Adrenal gland (tissue), 9 donors: ENCODE measurements at regions not wholly inside any gene's neighbourhood (a gene's known extent, or its start where the extent isn't known, plus 50 kb on each side); places are given as distances from the start of the nearest gene placed in this dataset.

ENCODE experiments used
- DNase-seq, 7 donors: peaks; one replicate each; pipeline ENCODE4 v3.0.0-alpha.2; 2019 to 2020
- H3K27ac ChIP-seq, 5 donors: fragments of 200-600 bp; sonication (generic) in 4 of 5; 1 replicate in 3 of 5; 2 replicates in 2 of 5; pipeline versions ENCODE4 v1.5.1 to v1.8.0; 2016 to 2020; ENCODE audit warnings: mild to moderate bottlenecking in 1 of 5
- H3K27me3 ChIP-seq: fragments of 200-600 bp; 2 replicates; pipeline ENCODE4 v1.8.0; 2021
- H3K36me3 ChIP-seq, 2 donors: fragments of 200-600 bp; replicated peaks in 1 of 2; 1 replicate in 1 of 2; 2 replicates in 1 of 2; pipeline versions ENCODE4 v1.5.1 to v1.8.0; 2018 to 2022
- H3K4me1 ChIP-seq, 2 donors: fragments of 200-600 bp; replicated peaks in 1 of 2; 1 replicate in 1 of 2; 2 replicates in 1 of 2; pipeline versions ENCODE4 v1.5.1 to v1.8.0; 2018 to 2021
- H3K4me3 ChIP-seq, 4 donors: fragments of 200-600 bp; sonication (generic) in 3 of 4; one replicate each; pipeline ENCODE4 v1.5.1; 2016 to 2018
- H3K9me3 ChIP-seq, 3 donors: fragments of 200-600 bp; sonication (generic) in 1 of 3; replicated peaks in 1 of 3; 1 replicate in 2 of 3; 2 replicates in 1 of 3; pipeline versions ENCODE4 v1.5.1 to v1.8.0; 2016 to 2021
- POLR2A ChIP-seq, 2 donors: fragments of 450-650 bp; IDR thresholded peaks; one replicate each; pipeline ENCODE4 v1.6.1; 2017; ENCODE audit warnings: antibody characterized with exemption in 2 of 2, mild to moderate bottlenecking in 2 of 2, moderate library complexity in 1 of 2
- WGBS, 4 donors: extraction: QIAGEN DNeasy Blood & Tissue Kit in 2 of 4; methylation state at CpG; one replicate each; pipeline versions ENCODE4 v1.1.5 to v1.1.7; 2013 to 2017; 5-methylcytosine and 5-hydroxymethylcytosine counted together
- intact Hi-C, 2 donors: fragments of 100-400 bp; cut with DNase I; formaldehyde crosslinking; loops; one replicate each; pipeline versions ENCODE4 v1.14.1 to v1.15.0; 2022 to 2023
- TF ChIP-seq, protein P1 (sequence below), 6 experiments: fragments of 450-650 bp in 4 of 6; fragments of 200-600 bp in 2 of 6; sonication (generic) in 1 of 6; IDR thresholded peaks; 1 replicate in 5 of 6; 2 replicates in 1 of 6; pipeline versions ENCODE4 v1.5.1 to v1.8.0; 2016 to 2021; ENCODE audit warnings: antibody characterized with exemption in 6 of 6, mild to moderate bottlenecking in 2 of 6, moderate library complexity in 1 of 6
- donor health status: healthy with polysubstance abuse.
- donor health status: Bipolar disorder and iron deficiency.
- donor health status: DM: yes; HTN: yes; CAD: no.
- donor health status: DM: no; HTN: no; CAD: no.
- donor health status: DM: no; HTN: no; CAD: no.

DNA sequence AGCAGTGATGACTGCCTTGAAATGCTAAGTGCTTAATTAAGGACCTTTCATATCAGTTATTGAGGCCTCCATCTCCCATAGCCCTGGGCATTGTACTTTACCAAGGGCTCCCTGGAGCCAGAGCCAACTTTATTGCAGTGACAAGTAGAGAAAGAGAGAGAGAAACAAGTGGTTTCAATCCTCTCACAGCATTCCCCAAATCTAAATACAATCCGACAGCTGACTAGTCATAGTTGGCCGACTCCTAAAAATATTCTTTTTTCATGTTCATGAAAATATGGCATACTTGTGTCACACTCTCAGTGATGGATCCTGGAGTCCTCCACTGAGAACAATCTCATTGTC lies 127.0 kb upstream of the TFAP2D start:
- H3K4me3 ChIP-seq, result no peak overlapping the region
- intact Hi-C loops, result no loop called here
- H3K36me3 ChIP-seq, result no peaks in the 10 kb centered on the region
- no peaks in the 10 kb centered on the region for H3K9me3 ChIP-seq
- H3K4me1 ChIP-seq, result no peaks in the 10 kb centered on the region
- WGBS, 4 donors, result 81 to 97% (median 92%) methylated on average over 2 of the region's 2 CpGs
- H3K27me3 ChIP-seq, result no peaks in the 10 kb centered on the region
- DNase-seq, result no peak
- TF ChIP-seq, protein P1, sequence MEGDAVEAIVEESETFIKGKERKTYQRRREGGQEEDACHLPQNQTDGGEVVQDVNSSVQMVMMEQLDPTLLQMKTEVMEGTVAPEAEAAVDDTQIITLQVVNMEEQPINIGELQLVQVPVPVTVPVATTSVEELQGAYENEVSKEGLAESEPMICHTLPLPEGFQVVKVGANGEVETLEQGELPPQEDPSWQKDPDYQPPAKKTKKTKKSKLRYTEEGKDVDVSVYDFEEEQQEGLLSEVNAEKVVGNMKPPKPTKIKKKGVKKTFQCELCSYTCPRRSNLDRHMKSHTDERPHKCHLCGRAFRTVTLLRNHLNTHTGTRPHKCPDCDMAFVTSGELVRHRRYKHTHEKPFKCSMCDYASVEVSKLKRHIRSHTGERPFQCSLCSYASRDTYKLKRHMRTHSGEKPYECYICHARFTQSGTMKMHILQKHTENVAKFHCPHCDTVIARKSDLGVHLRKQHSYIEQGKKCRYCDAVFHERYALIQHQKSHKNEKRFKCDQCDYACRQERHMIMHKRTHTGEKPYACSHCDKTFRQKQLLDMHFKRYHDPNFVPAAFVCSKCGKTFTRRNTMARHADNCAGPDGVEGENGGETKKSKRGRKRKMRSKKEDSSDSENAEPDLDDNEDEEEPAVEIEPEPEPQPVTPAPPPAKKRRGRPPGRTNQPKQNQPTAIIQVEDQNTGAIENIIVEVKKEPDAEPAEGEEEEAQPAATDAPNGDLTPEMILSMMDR (IDR thresholded peaks at IDR 0.05), result no peak
- no peak for TF ChIP-seq POLR2A (IDR thresholded peaks at IDR 0.05)
- H3K27ac ChIP-seq, result no peak overlapping the region

DNA sequence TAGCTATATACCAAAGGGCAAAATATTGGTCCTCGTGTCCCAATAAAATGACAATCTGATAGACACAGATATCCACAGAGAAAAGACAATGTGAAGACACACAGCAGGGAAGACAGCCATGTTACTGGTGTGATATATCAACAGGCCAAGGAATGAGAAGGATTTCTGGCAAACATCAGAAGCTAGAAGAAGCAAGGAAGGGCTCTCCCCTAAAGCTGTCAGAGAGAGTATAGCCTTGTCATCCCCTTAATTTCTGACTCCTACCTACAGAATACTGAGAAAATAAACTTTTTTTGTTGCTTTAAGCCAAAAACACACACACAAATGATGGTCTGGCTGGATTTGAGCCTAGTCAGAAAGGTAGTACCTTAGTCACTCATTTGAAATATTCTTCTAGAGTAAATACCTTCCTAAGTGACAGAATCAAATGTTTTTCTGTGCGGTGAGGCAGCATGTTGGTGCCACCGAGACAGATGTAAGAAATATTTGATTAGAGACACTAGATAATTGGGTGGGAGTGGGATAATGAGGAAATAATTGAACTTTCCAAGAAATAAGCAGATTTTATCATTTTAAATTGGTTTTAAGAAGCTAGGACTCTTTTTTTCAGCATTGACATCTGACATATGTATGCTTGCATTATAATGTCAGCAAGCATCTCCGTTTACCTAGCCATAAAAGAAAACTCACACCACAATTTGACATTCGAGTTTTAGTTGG lies 123.4 kb upstream of the TFAP2D start:
- 68 to 76% (median 72%) methylated on average over 5 of the region's 5 CpGs for WGBS, 4 donors
- Histone ChIP-seq H3K4me3 (no peak overlapping the region), H3K9me3 (no peaks in the 10 kb centered on the region), H3K4me1 (no peaks in the 10 kb centered on the region), H3K27ac (no peak overlapping the region), H3K36me3 (no peaks in the 10 kb centered on the region), H3K27me3 (no peaks in the 10 kb centered on the region)
- DNase-seq, result no peak
- no peak for TF ChIP-seq POLR2A (IDR thresholded peaks at IDR 0.05)
- TF ChIP-seq, protein P1 (IDR thresholded peaks at IDR 0.05), result no peak
- intact Hi-C loops, result no loop called here

DNA sequence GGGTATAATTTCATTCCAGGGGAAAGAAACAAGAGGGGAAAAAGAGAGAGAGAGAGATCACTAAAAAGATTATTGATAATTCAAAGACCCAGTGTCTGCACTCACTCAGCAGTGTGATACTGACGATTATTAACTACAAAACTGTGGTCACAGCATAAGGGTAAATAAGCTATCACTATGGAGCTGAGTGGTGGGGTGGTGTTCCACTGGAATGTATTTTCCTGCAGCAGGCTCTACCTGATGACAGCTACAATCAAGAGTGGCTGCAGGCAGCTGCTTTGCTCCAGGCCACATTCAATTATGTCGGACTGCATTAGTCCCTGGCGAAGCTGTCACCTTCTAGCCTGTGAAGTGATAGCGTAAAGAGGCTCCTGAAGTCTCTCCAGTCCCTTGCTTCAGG lies 122.2 kb upstream of the TFAP2D start:
- intact Hi-C loops, result no loop called here
- Histone ChIP-seq H3K27ac (no peak overlapping the region), H3K4me1 (no peaks in the 10 kb centered on the region), H3K9me3 (no peaks in the 10 kb centered on the region), H3K27me3 (no peaks in the 10 kb centered on the region), H3K36me3 (no peaks in the 10 kb centered on the region), H3K4me3 (no peak overlapping the region)
- DNase-seq, result no peak
- WGBS, 4 donors, result 74 to 86% (median 78%) methylated on average over 4 of the region's 4 CpGs
- TF ChIP-seq, protein P1 (IDR thresholded peaks at IDR 0.05), result no peak
- TF ChIP-seq POLR2A (IDR thresholded peaks at IDR 0.05), result no peak

DNA sequence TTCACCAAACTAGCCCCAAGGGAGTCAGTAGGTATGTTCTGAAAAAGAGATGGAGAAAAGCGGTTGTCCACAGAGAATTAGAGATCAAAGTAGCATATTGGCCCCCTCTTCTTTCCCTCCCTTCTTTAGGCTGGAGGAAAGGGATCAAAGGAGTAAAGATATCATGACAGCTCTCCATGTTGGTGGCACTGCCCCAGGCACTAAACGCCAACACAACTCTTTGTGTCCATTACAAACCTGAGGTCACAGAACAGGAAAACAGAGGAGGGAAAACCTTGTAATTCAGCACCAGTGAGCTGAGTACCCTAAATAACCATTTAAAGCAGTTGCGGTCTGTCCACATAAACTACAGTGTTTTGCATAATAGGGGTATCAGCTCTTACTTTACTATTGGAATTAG lies 113.0 kb upstream of the TFAP2D start:
- intact Hi-C loops, result loop anchor here (5.0 to 10.0 kb wide), 3 partner anchors 335 to 473 kb away; no protein-coding TSS in a partner anchor
- no peaks in the 10 kb centered on the region for H3K27me3 ChIP-seq
- WGBS, 4 donors, result 89 to 95% (median 91%) methylated on average over 3 of the region's 3 CpGs

More for the DNA sequence above, 113.0 kb upstream of the TFAP2D start:
- H3K9me3 ChIP-seq, result no peaks in the 10 kb centered on the region
- no peaks in the 10 kb centered on the region for H3K36me3 ChIP-seq
- no peak overlapping the region for H3K27ac ChIP-seq
- H3K4me1 ChIP-seq, result no peaks in the 10 kb centered on the region
- no peak for DNase-seq
- no peak for TF ChIP-seq POLR2A (IDR thresholded peaks at IDR 0.05)
- TF ChIP-seq, protein P1 (IDR thresholded peaks at IDR 0.05), result no peak
- no peak overlapping the region for H3K4me3 ChIP-seq
